ENCODE measurements at regions not wholly inside any gene's neighbourhood (a gene's known extent, or its start where the extent isn't known, plus 50 kb on each side); places are given as distances from the start of the nearest gene placed in this dataset.
"Not testable (repeated sequence)": the region's sequence is repeated elsewhere in the genome, so short reads cannot be mapped to it uniquely, and the experiment has no call there.

DNA sequence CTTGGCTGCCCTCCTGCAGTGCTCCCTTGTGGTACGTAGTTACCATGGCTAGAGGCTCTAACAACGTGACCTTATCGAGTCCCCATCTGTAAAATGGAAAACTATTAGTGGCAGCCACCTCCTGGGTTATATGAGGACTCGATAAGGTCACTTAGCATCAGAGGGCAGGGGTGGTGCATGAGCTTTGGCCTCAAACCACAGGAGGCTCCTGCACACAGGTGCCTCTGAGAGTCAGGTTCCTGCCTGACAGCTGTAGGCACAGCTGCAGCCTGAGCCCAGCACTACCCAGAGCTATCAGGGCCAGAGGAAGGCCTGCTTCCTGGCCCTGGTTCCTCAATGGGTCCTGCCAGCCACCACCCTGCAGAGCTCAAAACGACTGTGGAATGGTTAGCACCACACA, 57.2 kb upstream of the SEC14L1 start:
- DNase-seq (ENCODE audit: low spot score) = no peak
- FAIRE-seq = no peak

DNA sequence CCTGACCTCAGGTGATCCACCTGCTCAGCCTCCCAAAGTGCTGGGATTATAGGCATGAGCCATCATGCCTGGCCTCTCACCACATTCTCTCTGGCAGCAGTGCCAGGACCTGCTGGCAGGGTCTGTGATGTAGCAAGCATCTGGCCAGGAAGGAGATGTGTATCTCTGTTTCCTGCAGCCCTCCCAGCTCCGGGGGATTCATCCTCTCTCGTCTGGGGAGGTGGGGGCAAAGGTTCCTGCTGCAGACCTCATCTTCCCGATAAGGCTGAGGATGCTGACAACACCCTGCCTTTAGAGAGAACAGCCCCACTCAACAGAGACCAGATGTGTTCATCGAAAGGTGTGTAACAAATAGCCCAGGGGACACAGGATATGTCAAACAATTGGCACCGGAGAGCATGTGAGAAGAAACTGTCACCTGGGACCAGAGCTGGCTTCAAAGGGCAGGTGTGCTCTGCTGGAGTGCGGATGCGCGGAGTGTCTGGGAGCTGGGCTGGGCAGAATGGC, 54.8 kb upstream of the SEC14L1 start:
- no peak for DNase-seq (ENCODE audit: low spot score)

DNA sequence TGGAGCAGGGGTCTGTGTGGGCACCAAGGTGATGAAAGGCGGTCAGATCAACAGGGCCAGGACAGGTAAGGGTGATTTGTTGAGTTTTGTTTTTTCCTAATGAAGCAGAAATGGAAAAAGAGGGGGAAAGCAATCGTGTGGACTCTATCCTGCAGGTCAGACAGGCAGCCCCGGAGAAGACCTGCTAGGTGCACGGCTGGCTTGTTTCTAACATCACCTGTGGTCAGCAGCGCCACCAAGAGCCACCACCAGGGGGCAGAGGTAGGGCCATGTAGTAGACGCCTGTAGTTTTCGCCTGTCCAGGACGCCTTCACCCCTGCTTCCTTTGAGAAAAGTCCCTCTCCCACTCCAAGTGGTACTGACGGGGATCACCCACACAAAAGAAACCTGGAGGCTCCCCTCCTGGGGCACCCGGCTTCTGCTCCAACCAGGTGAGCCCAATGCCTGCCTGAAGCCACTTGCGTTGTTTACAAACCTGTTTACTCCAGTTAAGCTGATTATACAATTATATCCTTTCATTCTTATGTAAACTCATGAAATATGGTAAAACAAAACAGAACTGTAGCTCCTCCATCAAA, 54.2 kb upstream of the SEC14L1 start:
- peak; percentile 88 for DNase-seq (ENCODE audit: low spot score)
- no peak for FAIRE-seq

More for the DNA sequence above, 54.8 kb upstream of the SEC14L1 start:
- no peak for FAIRE-seq

DNA sequence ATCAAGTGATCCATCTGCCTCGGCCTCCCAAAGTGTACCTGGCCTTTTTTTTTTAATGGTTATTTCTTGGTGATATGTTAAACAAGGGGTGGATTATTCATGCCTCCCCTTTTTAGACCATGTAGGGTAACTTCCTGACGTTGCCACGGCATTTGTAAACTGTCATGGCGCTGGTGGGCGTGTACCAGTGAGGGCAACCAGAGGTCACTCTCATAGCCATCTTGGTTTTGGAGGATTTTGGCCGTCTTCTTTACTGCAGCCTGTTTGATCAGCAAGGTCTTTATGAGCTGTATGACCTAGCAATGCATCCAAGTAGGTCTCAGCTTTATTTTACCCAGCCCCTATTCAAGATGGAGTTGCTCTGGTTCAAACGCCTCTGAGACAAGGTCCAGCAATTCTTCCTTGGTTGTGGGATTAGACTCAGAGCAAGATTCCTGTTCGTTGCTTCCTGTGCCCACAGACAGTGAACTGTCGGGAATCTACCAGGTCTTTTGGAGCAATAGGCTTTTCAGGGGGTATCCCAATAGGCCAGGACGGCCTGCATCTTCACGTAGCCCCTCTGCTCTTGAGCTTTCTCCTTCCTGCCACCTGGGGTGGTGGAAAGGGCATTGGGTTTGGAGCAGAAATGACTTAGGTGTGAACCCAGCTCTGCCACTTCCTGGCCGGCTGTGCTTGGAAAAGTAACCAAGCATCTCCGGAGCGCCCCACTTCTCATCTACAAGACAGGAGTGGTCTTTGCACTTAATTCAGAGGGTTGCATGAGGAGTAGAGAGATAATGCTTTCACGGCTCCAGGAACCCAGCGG, 52.9 kb upstream of the SEC14L1 start:
- FAIRE-seq = no peak
- DNase-seq (ENCODE audit: low spot score) = no peak

DNA sequence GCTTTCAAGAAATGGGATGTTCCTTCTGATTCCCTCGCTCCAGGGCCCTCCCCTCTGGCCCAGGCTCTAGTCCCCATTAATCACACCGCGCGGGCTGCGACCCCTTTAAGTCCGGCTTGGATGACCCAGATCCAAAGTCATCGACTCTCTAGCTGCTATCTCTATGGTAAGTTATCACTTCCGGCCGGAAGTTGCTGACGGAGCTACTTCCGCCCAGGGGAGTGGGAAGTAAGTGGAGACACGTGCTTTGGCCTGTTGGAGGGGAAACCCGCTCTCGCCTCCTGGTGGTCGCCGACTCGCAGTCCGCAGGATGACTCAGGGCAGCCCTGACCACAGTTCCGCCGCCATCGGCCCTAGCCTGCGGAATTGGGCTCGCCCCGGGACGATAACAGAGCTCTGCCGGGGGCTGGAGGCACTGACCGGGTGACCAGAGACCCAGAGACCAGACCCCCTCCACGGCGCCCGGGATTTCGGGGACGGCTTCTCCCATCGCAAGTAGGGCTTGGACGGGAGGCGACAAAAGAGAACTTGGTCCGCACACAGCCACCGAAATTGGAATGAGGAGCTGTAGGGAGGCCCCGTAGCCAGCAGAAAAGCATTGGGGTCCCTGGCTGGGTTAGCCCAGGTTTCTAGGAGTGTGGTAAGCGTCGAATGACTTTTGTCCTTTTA, 52.2 kb upstream of the SEC14L1 start:
- peak; percentile 92 for FAIRE-seq
- DNase-seq (ENCODE audit: low spot score) = peak; percentile 99

DNA sequence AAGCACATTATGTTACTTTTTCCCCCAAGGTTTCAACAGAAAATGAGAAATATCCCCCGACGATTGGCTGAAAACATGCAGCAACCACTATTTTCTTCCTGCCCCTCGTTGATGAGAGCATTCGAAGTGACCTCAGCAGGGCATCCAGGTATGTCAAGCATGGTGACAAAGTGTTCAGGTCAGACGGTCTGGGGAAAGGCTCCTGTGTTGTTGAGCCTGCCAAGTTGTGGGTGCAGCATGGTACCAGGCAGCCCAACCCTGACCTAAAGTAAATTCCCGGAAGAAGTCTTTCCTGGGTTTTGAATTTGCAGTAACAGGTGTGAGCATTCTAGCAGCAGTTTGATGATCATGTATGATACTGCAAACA, 51.7 kb upstream of the SEC14L1 start:
- FAIRE-seq = peak; percentile 83

DNA sequence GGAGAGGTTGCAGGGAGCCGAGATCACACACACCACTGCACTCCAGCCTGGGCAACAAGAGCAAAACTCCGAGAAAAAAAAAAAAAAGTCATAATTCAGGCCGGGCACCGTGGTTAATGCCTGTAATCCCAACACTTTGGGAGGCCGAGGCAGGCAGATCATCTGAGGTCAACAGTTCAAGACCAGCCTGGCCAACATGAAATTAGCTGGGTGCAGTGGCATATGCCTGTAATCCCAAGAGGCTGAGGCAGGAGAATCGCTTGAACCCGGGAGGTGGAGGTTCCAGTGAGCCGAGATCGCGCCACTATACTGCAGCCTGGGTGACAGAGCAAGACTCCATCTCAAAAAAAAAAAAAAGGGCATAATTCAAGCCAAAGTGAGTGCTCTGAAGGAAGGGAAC, 50.8 kb upstream of the SEC14L1 start:
- not testable (repeated sequence) for DNase-seq (ENCODE audit: low spot score); FAIRE-seq

More for the DNA sequence above, 51.7 kb upstream of the SEC14L1 start:
- no peak for DNase-seq (ENCODE audit: low spot score)

DNA sequence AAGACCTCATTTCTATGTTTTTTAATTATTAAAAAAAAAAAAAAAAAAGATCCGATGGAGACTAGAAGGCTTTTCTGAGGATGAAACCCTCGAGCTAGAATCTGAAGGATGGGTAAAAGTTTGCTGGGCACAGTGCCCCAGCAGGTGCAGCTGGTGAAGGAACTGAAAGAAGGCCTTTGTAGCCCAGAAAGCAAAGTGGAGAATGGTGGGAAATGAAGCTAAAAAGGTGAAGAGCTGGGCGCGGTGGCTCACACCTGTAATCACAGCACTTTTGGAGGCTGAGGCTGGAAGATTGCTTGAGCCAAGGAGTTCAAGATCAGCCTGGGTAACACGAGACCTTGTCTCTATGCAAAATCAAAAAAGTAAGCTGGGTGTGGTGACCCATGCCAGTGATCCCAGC, 50.3 kb upstream of the SEC14L1 start:
- DNase-seq (ENCODE audit: low spot score) (no peak), FAIRE-seq (no peak)
